ENCODE measurements at regions not wholly inside any gene's neighbourhood (a gene's known extent, or its start where the extent isn't known, plus 50 kb on each side); places are given as distances from the start of the nearest gene placed in this dataset.

GRCh38 chr9:117987945-117988344 is 283.7 kb downstream of the TLR4 start:
- TF ChIP-seq, protein P1, sequence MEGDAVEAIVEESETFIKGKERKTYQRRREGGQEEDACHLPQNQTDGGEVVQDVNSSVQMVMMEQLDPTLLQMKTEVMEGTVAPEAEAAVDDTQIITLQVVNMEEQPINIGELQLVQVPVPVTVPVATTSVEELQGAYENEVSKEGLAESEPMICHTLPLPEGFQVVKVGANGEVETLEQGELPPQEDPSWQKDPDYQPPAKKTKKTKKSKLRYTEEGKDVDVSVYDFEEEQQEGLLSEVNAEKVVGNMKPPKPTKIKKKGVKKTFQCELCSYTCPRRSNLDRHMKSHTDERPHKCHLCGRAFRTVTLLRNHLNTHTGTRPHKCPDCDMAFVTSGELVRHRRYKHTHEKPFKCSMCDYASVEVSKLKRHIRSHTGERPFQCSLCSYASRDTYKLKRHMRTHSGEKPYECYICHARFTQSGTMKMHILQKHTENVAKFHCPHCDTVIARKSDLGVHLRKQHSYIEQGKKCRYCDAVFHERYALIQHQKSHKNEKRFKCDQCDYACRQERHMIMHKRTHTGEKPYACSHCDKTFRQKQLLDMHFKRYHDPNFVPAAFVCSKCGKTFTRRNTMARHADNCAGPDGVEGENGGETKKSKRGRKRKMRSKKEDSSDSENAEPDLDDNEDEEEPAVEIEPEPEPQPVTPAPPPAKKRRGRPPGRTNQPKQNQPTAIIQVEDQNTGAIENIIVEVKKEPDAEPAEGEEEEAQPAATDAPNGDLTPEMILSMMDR (IDR thresholded peaks at IDR 0.05; ENCODE audit: unreplicated experiment) = no peak
- Mint-ChIP-seq H3K4me1 (ENCODE audit: low read depth) (peaks cover 8% of the 10 kb centered on the region), H3K36me3 (ENCODE audit: insufficient read depth) (no peaks in the 10 kb centered on the region), H3K4me3 (ENCODE audit: low read depth) (no peak overlapping the region), H3K27ac (no peak overlapping the region), H3K27me3 (peaks cover 18% of the 10 kb centered on the region), H3K9me3 (ENCODE audit: low read depth) (no peaks in the 10 kb centered on the region)
- no peak for DNase-seq (ENCODE audit: low spot score, unreplicated experiment)

GRCh38 chr9:117992006-117992405 is 287.8 kb downstream of the TLR4 start:
- TF ChIP-seq, protein P1 (IDR thresholded peaks at IDR 0.05; ENCODE audit: unreplicated experiment) = no peak
- Mint-ChIP-seq H3K4me1 (ENCODE audit: low read depth) (peaks cover 8% of the 10 kb centered on the region), H3K27me3 (no peaks in the 10 kb centered on the region), H3K4me3 (ENCODE audit: low read depth) (no peak overlapping the region), H3K27ac (no peak overlapping the region), H3K36me3 (ENCODE audit: insufficient read depth) (no peaks in the 10 kb centered on the region), H3K9me3 (ENCODE audit: low read depth) (no peaks in the 10 kb centered on the region)
- no peak for DNase-seq (ENCODE audit: low spot score, unreplicated experiment)

GRCh38 chr9:118000581-118000980 is 296.4 kb downstream of the TLR4 start:
- Mint-ChIP-seq H3K4me1 (ENCODE audit: low read depth) (no peaks in the 10 kb centered on the region), H3K4me3 (ENCODE audit: low read depth) (no peak overlapping the region), H3K36me3 (ENCODE audit: insufficient read depth) (no peaks in the 10 kb centered on the region), H3K9me3 (ENCODE audit: low read depth) (no peaks in the 10 kb centered on the region), H3K27ac (no peak overlapping the region), H3K27me3 (peaks cover 2% of the 10 kb centered on the region)
- TF ChIP-seq, protein P1 (IDR thresholded peaks at IDR 0.05; ENCODE audit: unreplicated experiment) = no peak
- no peak for DNase-seq (ENCODE audit: low spot score, unreplicated experiment)

- H3K9me3 Mint-ChIP-seq (ENCODE audit: low read depth) = no peaks in the 10 kb centered on the region
- no peak overlapping the region for H3K4me3 Mint-ChIP-seq (ENCODE audit: low read depth)
- no peak for DNase-seq (ENCODE audit: low spot score, unreplicated experiment)
- H3K27me3 Mint-ChIP-seq = peaks cover 2% of the 10 kb centered on the region
- H3K27ac Mint-ChIP-seq = no peak overlapping the region
- no peaks in the 10 kb centered on the region for H3K36me3 Mint-ChIP-seq (ENCODE audit: insufficient read depth)
- H3K4me1 Mint-ChIP-seq (ENCODE audit: low read depth) = no peaks in the 10 kb centered on the region
- TF ChIP-seq, protein P1 (IDR thresholded peaks at IDR 0.05; ENCODE audit: unreplicated experiment) = no peak
Measured at GRCh38 chr9:118003240-118003639, 299.0 kb downstream of the TLR4 start.

GRCh38 chr9:118008246-118008645 is 304.0 kb downstream of the TLR4 start:
- no peaks in the 10 kb centered on the region for H3K9me3 Mint-ChIP-seq (ENCODE audit: low read depth)

More at GRCh38 chr9:118008246-118008645, 304.0 kb downstream of the TLR4 start:
- Mint-ChIP-seq H3K27ac (no peak overlapping the region), H3K4me1 (ENCODE audit: low read depth) (peaks cover 15% of the 10 kb centered on the region), H3K4me3 (ENCODE audit: low read depth) (no peak overlapping the region), H3K27me3 (peaks cover 5% of the 10 kb centered on the region), H3K36me3 (ENCODE audit: insufficient read depth) (no peaks in the 10 kb centered on the region)
- DNase-seq (ENCODE audit: low spot score, unreplicated experiment) = no peak
- TF ChIP-seq, protein P1 (IDR thresholded peaks at IDR 0.05; ENCODE audit: unreplicated experiment) = no peak

All from progenitor cell of endocrine pancreas (in vitro differentiated cells).